ENCODE measurements at regions not wholly inside any gene's neighbourhood (a gene's known extent, or its start where the extent isn't known, plus 50 kb on each side); places are given as distances from the start of the nearest gene placed in this dataset.

DNA sequence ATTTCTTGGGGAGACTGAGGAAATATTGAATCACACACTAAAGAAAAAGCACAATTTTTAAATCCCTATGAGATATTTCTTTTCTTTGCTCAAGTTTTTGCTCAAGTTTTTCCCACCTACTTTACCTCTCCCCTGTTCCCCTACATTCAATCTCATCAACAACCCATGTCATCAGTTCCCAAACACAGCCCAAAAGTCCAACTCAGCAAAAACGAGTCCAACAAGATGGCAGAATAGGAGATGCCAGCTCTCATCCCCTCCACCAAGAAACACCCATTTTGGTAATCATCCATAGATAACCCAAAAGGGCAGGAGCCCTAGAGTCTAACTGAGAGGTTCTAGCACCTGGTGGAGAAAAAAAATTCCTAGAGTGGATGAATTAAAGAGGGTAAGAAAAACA, 152.5 kb upstream of the GHITM start:
- no CpG with 5 or more reads among the region's 1 CpG for WGBS (ENCODE audit: extremely low coverage, insufficient coverage, insufficient read length)
- no peak overlapping the region for H4K91ac ChIP-seq (ENCODE audit: low read depth, low read length)
- H2BK120ac ChIP-seq (ENCODE audit: insufficient read depth, low read length, poor library complexity), result no peak overlapping the region
- no peaks in the 10 kb centered on the region for H3K27me3 ChIP-seq (ENCODE audit: insufficient read depth, low read length)
- no peak for DNase-seq
- H3K4me3 ChIP-seq (ENCODE audit: low read depth, low read length), result no peak overlapping the region
- no peak overlapping the region for H4K12ac ChIP-seq (ENCODE audit: low read depth, low read length)
- H2AK5ac ChIP-seq (ENCODE audit: low read length), result no peak overlapping the region
- peaks cover 9 to 11% of the 10 kb centered on the region in 2 experiments for H3K4me1 ChIP-seq (ENCODE audit: control insufficient read depth in 1 of 2, insufficient read depth in 2 of 2, low read length in 2 of 2)
- no peak overlapping the region for H3K14ac ChIP-seq (ENCODE audit: low read length)
- H3K9me3 ChIP-seq (ENCODE audit: insufficient read depth, low read depth, low read length), result peaks cover 1% of the 10 kb centered on the region
- H3K4me2 ChIP-seq (ENCODE audit: low read length), result no peak overlapping the region
- H3K27ac ChIP-seq (ENCODE audit: low read depth, low read length), result no peak overlapping the region
- no peak overlapping the region for H2BK5ac ChIP-seq (ENCODE audit: low read depth, low read length, poor library complexity)
- no peak overlapping the region for H4K8ac ChIP-seq (ENCODE audit: low read depth, low read length)
- H3K36me3 ChIP-seq (ENCODE audit: control insufficient read depth in 1 of 2, insufficient read depth in 2 of 2, low read length in 2 of 2), result no peaks in the 10 kb centered on the region
- no peak overlapping the region for H3K9ac ChIP-seq (ENCODE audit: low read length)
- H3K23ac ChIP-seq (ENCODE audit: low read length), result no peak overlapping the region
- H3K79me1 ChIP-seq (ENCODE audit: low read length), result peaks cover 9% of the 10 kb centered on the region
- H3K18ac ChIP-seq (ENCODE audit: low read length), result no peak overlapping the region
- H2AFZ ChIP-seq (ENCODE audit: insufficient read depth, low read length, poor library complexity), result no peak overlapping the region
- no peak overlapping the region for H3K4ac ChIP-seq (ENCODE audit: low read depth, low read length)
- H3K79me2 ChIP-seq (ENCODE audit: control insufficient read depth, insufficient read depth, low read length, poor library complexity), result no peaks in the 10 kb centered on the region
- H2BK12ac ChIP-seq (ENCODE audit: low read length), result no peak overlapping the region

GRCh38 chr10:83987216-83987615, 152.1 kb upstream of the GHITM start:
- WGBS (ENCODE audit: extremely low coverage, insufficient coverage, insufficient read length), result no CpG with 5 or more reads among the region's 1 CpG
- Histone ChIP-seq H3K23ac (ENCODE audit: low read length) (no peak overlapping the region), H3K79me1 (ENCODE audit: low read length) (peaks cover 9% of the 10 kb centered on the region), H2AK5ac (ENCODE audit: low read length) (no peak overlapping the region), H3K79me2 (ENCODE audit: control insufficient read depth, insufficient read depth, low read length, poor library complexity) (no peaks in the 10 kb centered on the region), H3K4me3 (ENCODE audit: low read depth, low read length) (no peak overlapping the region), H3K9ac (ENCODE audit: low read length) (no peak overlapping the region), H3K27ac (ENCODE audit: low read depth, low read length) (no peak overlapping the region), H3K14ac (ENCODE audit: low read length) (no peak overlapping the region), H4K91ac (ENCODE audit: low read depth, low read length) (no peak overlapping the region), H3K4me2 (ENCODE audit: low read length) (no peak overlapping the region), H3K36me3 (ENCODE audit: control insufficient read depth in 1 of 2, insufficient read depth in 2 of 2, low read length in 2 of 2) (no peaks in the 10 kb centered on the region), H3K27me3 (ENCODE audit: insufficient read depth, low read length) (no peaks in the 10 kb centered on the region), H4K12ac (ENCODE audit: low read depth, low read length) (no peak overlapping the region), H3K4me1 (ENCODE audit: control insufficient read depth in 1 of 2, insufficient read depth in 2 of 2, low read length in 2 of 2) (peaks cover 9 to 15% of the 10 kb centered on the region in 2 experiments), H4K8ac (ENCODE audit: low read depth, low read length) (no peak overlapping the region), H3K4ac (ENCODE audit: low read depth, low read length) (no peak overlapping the region), H2BK12ac (ENCODE audit: low read length) (no peak overlapping the region), H2BK5ac (ENCODE audit: low read depth, low read length, poor library complexity) (no peak overlapping the region), H2BK120ac (ENCODE audit: insufficient read depth, low read length, poor library complexity) (no peak overlapping the region), H2AFZ (ENCODE audit: insufficient read depth, low read length, poor library complexity) (no peak overlapping the region), H3K18ac (ENCODE audit: low read length) (no peak overlapping the region), H3K9me3 (ENCODE audit: insufficient read depth, low read depth, low read length) (peaks cover 1% of the 10 kb centered on the region)
- no peak for DNase-seq

GRCh38 chr10:83988435-83988834, 150.9 kb upstream of the GHITM start:
- WGBS (ENCODE audit: extremely low coverage, insufficient coverage, insufficient read length), result no CpG with 5 or more reads among the region's 1 CpG
- no peak overlapping the region for H2AK5ac ChIP-seq (ENCODE audit: low read length)
- no peak overlapping the region for H3K4ac ChIP-seq (ENCODE audit: low read depth, low read length)
- peaks cover 9% of the 10 kb centered on the region for H3K79me1 ChIP-seq (ENCODE audit: low read length)
- H3K27me3 ChIP-seq (ENCODE audit: insufficient read depth, low read length), result no peaks in the 10 kb centered on the region
- DNase-seq, result no peak
- H2AFZ ChIP-seq (ENCODE audit: insufficient read depth, low read length, poor library complexity), result no peak overlapping the region
- peaks cover 1% of the 10 kb centered on the region for H3K9me3 ChIP-seq (ENCODE audit: insufficient read depth, low read depth, low read length)
- no peak overlapping the region for H3K4me3 ChIP-seq (ENCODE audit: low read depth, low read length)
- no peak overlapping the region for H2BK12ac ChIP-seq (ENCODE audit: low read length)
- H3K14ac ChIP-seq (ENCODE audit: low read length), result no peak overlapping the region
- H3K4me1 ChIP-seq (ENCODE audit: control insufficient read depth in 1 of 2, insufficient read depth in 2 of 2, low read length in 2 of 2), result peaks cover 9 to 11% of the 10 kb centered on the region in 2 experiments
- H4K8ac ChIP-seq (ENCODE audit: low read depth, low read length), result no peak overlapping the region
- no peak overlapping the region for H2BK120ac ChIP-seq (ENCODE audit: insufficient read depth, low read length, poor library complexity)
- no peaks in the 10 kb centered on the region for H3K36me3 ChIP-seq (ENCODE audit: control insufficient read depth in 1 of 2, insufficient read depth in 2 of 2, low read length in 2 of 2)
- no peak overlapping the region for H3K4me2 ChIP-seq (ENCODE audit: low read length)
- H3K9ac ChIP-seq (ENCODE audit: low read length), result no peak overlapping the region
- no peaks in the 10 kb centered on the region for H3K79me2 ChIP-seq (ENCODE audit: control insufficient read depth, insufficient read depth, low read length, poor library complexity)
- H4K91ac ChIP-seq (ENCODE audit: low read depth, low read length), result no peak overlapping the region
- no peak overlapping the region for H3K27ac ChIP-seq (ENCODE audit: low read depth, low read length)
- no peak overlapping the region for H2BK5ac ChIP-seq (ENCODE audit: low read depth, low read length, poor library complexity)
- no peak overlapping the region for H3K18ac ChIP-seq (ENCODE audit: low read length)
- H4K12ac ChIP-seq (ENCODE audit: low read depth, low read length), result no peak overlapping the region
- no peak overlapping the region for H3K23ac ChIP-seq (ENCODE audit: low read length)

DNA sequence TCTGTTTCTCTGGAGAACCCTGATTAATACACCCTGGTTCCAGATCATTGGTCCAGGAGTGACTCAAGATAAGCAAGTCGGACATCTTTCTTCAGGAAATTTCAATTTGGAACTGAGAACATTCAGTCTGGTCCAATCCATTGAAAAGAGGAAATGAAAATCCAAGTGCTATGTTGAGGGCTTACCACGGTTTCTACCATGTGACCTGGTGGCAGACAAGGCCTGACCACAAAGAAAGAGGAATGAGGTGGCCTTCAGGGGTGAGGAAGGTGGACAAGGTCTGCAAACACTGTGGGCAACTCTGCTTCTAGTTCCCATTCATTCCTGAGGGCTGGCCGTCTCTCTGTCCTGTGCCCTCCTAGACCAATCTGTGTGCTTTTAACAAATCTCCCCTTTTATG, 149.2 kb upstream of the GHITM start:
- Histone ChIP-seq H3K79me1 (ENCODE audit: low read length) (peaks cover 1% of the 10 kb centered on the region), H2BK12ac (ENCODE audit: low read length) (peak overlapping the region; percentile 60), H4K12ac (ENCODE audit: low read depth, low read length) (no peak overlapping the region), H4K8ac (ENCODE audit: low read depth, low read length) (no peak overlapping the region), H3K79me2 (ENCODE audit: control insufficient read depth, insufficient read depth, low read length, poor library complexity) (no peaks in the 10 kb centered on the region), H4K91ac (ENCODE audit: low read depth, low read length) (no peak overlapping the region), H2BK5ac (ENCODE audit: low read depth, low read length, poor library complexity) (no peak overlapping the region), H3K4me1 (ENCODE audit: control insufficient read depth in 1 of 2, insufficient read depth in 2 of 2, low read length in 2 of 2) (peaks cover 3 to 7% of the 10 kb centered on the region in 2 experiments), H3K27ac (ENCODE audit: low read depth, low read length) (no peak overlapping the region), H2AK5ac (ENCODE audit: low read length) (no peak overlapping the region), H3K23ac (ENCODE audit: low read length) (no peak overlapping the region), H3K27me3 (ENCODE audit: insufficient read depth, low read length) (no peaks in the 10 kb centered on the region), H3K18ac (ENCODE audit: low read length) (no peak overlapping the region), H2AFZ (ENCODE audit: insufficient read depth, low read length, poor library complexity) (no peak overlapping the region), H3K36me3 (ENCODE audit: control insufficient read depth in 1 of 2, insufficient read depth in 2 of 2, low read length in 2 of 2) (no peaks in the 10 kb centered on the region), H3K4ac (ENCODE audit: low read depth, low read length) (no peak overlapping the region), H2BK120ac (ENCODE audit: insufficient read depth, low read length, poor library complexity) (no peak overlapping the region), H3K4me2 (ENCODE audit: low read length) (no peak overlapping the region), H3K14ac (ENCODE audit: low read length) (no peak overlapping the region), H3K9ac (ENCODE audit: low read length) (no peak overlapping the region), H3K9me3 (ENCODE audit: insufficient read depth, low read depth, low read length) (peaks cover 3% of the 10 kb centered on the region), H3K4me3 (ENCODE audit: low read depth, low read length) (no peak overlapping the region)
- peak in 1 of 2 donors; percentile 1 for DNase-seq
- no CpG with 5 or more reads among the region's 3 CpGs for WGBS (ENCODE audit: extremely low coverage, insufficient coverage, insufficient read length)
